Retina (tissue), 1 donor: ENCODE measurements at regions not wholly inside any gene's neighbourhood (a gene's known extent, or its start where the extent isn't known, plus 50 kb on each side); places are given as distances from the start of the nearest gene placed in this dataset.

Experiments used
- DNase-seq: peaks from one replicate; pipeline ENCODE4 v3.0.0-alpha.2; 2016

DNA sequence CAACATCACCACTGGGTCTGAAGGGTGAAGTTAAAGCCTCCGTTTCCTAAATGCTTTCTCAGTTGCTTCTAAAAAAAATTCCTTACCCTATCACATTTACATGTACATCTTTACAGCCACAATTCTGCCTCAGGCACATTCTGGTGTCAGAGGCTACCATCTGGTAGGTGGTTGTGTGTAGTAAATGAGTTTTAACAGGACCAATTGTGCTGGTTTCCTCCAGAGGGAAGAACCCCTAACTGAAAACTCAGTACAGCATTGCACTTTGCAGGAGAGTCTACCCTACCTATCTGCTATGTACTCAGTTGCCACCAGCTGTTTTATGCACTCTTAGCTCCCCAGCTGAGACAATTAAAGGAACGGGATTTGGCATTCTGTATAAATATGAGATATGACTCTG is 1576.5 kb downstream of the PCDH9 start:
- no peak for DNase-seq

- DNase-seq = no peak
Measured at GRCh38 chr13:65650321-65650720, 1579.8 kb downstream of the PCDH9 start.

- DNase-seq = no peak
Measured at GRCh38 chr13:65642996-65643395, 1587.1 kb downstream of the PCDH9 start.

DNA sequence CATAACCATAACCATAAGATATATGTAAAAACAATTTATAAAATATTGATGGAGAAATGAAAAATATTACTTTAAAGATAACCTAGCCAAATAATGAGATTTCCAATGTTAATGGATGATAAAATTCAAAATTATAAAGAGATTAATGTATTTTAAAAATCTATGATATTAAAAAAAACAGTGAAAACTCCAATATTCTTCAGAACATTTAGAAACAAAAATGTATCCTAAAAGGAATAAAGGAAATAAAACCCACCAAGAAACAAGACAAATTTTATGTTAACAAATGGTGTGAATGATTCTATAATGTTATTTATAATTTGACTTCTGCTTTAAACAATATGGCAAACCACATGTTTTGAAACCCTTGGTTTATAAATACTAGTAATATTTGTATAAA is 1587.8 kb downstream of the PCDH9 start:
- no peak for DNase-seq

GRCh38 chr13:65638572-65639168 is 1591.5 kb downstream of the PCDH9 start:
- DNase-seq = no peak

- no peak for DNase-seq
Measured at GRCh38 chr13:65633806-65634205, 1596.3 kb downstream of the PCDH9 start.

- no peak for DNase-seq
Measured at GRCh38 chr13:65631078-65631477, 1599.1 kb downstream of the PCDH9 start.

DNA sequence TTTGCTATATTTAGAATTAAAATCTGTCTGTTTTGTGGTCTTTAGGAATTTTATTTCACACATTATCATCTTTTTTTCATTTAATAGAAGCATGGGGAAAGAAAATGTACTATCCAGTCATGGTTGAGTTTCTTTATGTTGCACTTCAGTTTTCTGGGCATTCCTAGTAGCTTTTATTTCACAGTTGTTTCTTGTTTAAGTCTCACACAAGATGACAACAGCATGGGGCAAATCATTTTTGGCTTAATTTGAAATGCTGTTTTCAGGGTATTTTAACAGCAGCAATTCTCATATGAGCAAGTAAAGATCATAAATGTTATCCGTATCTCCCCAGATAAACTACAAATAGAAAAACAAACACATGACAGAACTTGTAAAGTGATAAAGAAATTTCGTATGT is 1600.2 kb downstream of the PCDH9 start:
- no peak for DNase-seq

GRCh38 chr13:65623148-65623547 is 1607.0 kb downstream of the PCDH9 start:
- DNase-seq = no peak

GRCh38 chr13:65615506-65615905 is 1614.6 kb downstream of the PCDH9 start:
- DNase-seq = no peak

GRCh38 chr13:65613004-65613403 is 1617.1 kb downstream of the PCDH9 start:
- DNase-seq = no peak

DNA sequence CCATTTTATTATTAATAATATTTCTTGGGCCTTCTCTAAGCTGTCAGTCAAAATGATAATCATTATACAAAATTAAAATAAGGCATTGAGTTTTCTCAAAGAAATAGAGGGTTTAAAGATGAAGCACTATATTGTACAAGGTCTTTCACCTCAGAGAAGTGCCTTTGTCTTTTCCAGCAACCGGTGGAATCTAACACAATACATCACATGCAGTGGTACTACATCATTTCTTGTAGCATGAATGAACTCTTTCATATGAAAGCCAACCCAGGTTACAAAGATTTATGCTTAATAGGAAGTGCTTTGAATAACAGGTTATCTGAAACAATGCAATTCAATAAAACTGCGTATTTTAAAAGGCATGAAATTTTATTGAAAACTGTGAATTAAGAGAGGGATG is 1620.8 kb downstream of the PCDH9 start:
- no peak for DNase-seq

DNA sequence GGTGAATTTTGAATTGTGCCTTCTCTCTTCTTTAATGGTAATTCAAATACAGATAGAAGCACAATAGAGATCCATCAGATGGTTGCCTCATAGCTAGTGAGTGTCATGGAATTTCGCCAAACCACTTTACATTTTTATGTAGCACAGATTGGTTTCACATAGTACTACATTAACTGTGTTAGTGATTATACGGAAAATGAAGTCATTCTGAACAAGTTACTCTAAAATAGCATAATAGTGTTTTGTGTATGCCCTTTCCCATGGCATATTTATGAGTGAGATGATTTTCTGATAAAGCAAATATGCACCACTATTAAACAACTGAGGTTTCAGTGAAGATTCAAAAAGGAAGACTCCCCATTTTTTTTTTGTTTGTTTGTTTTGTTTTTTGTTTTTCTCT is 1623.5 kb downstream of the PCDH9 start:
- no peak for DNase-seq

- DNase-seq = no peak
Measured at GRCh38 chr13:65605396-65605795, 1624.7 kb downstream of the PCDH9 start.

DNA sequence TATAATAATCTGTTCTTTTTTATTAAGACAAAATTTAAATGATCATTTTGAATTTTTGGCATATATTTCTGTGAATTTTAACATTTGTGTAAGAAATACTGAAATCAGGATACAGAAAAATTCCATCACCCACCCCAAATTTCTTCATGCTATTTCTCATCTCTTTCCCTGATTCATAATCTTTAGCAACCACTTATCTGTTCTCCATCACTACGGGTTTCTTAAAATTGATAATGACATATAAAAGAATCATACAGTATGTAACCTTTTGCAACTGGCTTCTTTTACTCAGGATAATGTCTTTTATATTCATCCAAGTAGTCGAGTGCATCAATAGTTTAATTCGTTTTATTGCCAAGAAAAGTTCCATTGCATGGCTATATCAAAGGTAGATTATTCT is 1627.0 kb downstream of the PCDH9 start:
- DNase-seq = no peak

DNA sequence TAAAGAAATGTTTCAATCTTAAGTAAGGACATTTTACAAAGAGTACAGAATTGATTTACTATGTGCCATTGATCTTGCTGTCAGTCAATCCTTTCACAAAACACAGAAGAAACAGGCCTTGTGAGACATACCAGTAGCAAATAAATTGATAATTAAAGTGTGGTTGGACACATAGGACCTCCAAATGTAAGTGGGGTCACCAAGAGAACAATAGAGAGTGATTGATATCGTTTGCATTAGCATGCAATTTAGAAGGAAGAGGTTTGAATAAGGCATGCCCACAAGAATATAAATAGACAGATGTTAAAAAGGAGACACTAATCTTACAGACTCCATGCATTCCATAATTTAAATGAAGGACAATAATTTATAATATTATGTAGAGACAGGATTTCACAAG is 1628.3 kb downstream of the PCDH9 start:
- DNase-seq = no peak

GRCh38 chr13:65600702-65601101 is 1629.4 kb downstream of the PCDH9 start:
- DNase-seq = no peak

- no peak for DNase-seq
Measured at GRCh38 chr13:65597839-65598818, 1632.0 kb downstream of the PCDH9 start.

- no peak for DNase-seq
Measured at GRCh38 chr13:65595916-65596315, 1634.2 kb downstream of the PCDH9 start.

GRCh38 chr13:65594298-65594781 is 1635.8 kb downstream of the PCDH9 start:
- no peak for DNase-seq

GRCh38 chr13:65593298-65593874 is 1636.8 kb downstream of the PCDH9 start:
- no peak for DNase-seq

- DNase-seq = no peak
Measured at GRCh38 chr13:65592731-65593130, 1637.4 kb downstream of the PCDH9 start.

GRCh38 chr13:65585346-65585745 is 1644.8 kb downstream of the PCDH9 start:
- DNase-seq = no peak

DNA sequence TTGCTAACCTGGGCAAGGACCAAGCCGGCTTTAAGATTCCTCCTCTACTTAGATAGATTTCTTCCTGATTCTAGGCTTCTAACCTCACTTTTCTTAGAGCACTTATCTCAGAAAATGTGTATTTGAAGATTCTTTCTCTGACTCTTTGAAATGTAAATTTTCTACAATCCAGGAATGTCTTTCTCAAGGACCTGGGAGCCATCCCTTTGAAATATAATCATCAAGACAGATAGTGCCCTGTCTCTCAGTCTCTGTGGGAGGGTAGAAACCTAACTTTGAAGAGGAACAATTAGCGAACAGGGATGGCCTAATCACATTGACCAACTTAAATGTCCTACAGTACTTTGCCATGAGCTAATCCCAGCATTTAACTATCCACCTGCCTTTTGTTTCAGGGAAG is 1646.0 kb downstream of the PCDH9 start:
- no peak for DNase-seq
